SK-N-SH treated with all-trans-retinoic acid at 6 μM for 48 hours (cell line): ENCODE measurements at regions not wholly inside any gene's neighbourhood (a gene's known extent, or its start where the extent isn't known, plus 50 kb on each side); places are given as distances from the start of the nearest gene placed in this dataset.

Experiments
- ARNTL ChIP-seq: fragments of 450-650 bp; formaldehyde crosslinking; IDR thresholded peaks from 2 replicates; pipeline ENCODE4 v1.5.0; 2020; ENCODE audit warnings: low read depth, mild to moderate bottlenecking, moderate library complexity, borderline replicate concordance
- BACH2 ChIP-seq: fragments of 250-450 bp; sonication (Bioruptor Pico); IDR thresholded peaks from 2 replicates; pipeline ENCODE4 v1.9.0; 2021; ENCODE audit warnings: mild to moderate bottlenecking, borderline replicate concordance
- GLIS3 ChIP-seq: fragments of 250-450 bp; sonication (Bioruptor Pico); IDR thresholded peaks from 2 replicates; pipeline ENCODE4 v1.5.0; 2020; ENCODE audit warnings: mild to moderate bottlenecking, moderate library complexity
- OSR1 ChIP-seq: fragments of 250-450 bp; sonication (Bioruptor Pico); IDR thresholded peaks from 2 replicates; pipeline ENCODE4 v1.8.0; 2022; ENCODE audit warnings: moderate library complexity, mild to moderate bottlenecking, inconsistent platforms
- RARB ChIP-seq: fragments of 250-450 bp; sonication (Bioruptor Pico); IDR thresholded peaks from 2 replicates; pipeline ENCODE4 v1.8.0; 2021; ENCODE audit warnings: mild to moderate bottlenecking, moderate library complexity
- SNAI2 ChIP-seq: fragments of 250-450 bp; sonication (Bioruptor Pico); IDR thresholded peaks from 2 replicates; pipeline ENCODE4 v1.5.0; 2020; ENCODE audit warnings: mild to moderate bottlenecking, moderate library complexity
- TCF4 ChIP-seq: fragments of 250-450 bp; sonication (Bioruptor Pico); IDR thresholded peaks from 2 replicates; pipeline ENCODE4 v1.8.0; 2021; ENCODE audit warnings: mild to moderate bottlenecking, moderate library complexity, borderline replicate concordance
- TOX ChIP-seq: fragments of 250-450 bp; sonication (Bioruptor Pico); IDR thresholded peaks from 2 replicates; pipeline ENCODE4 v1.8.0; 2021; ENCODE audit warnings: mild to moderate bottlenecking, moderate library complexity, borderline replicate concordance
- ZFP30 ChIP-seq: fragments of 450-650 bp; formaldehyde crosslinking; IDR thresholded peaks from 2 replicates; pipeline ENCODE4 v1.5.0; 2022; ENCODE audit warnings: mild to moderate bottlenecking, moderate library complexity
- ZNF70 ChIP-seq: fragments of 450-650 bp; formaldehyde crosslinking; IDR thresholded peaks from 2 replicates; pipeline ENCODE4 v1.5.0; 2020; ENCODE audit warnings: mild to moderate bottlenecking, moderate library complexity
- ZNF8 ChIP-seq: fragments of 450-650 bp; formaldehyde crosslinking; IDR thresholded peaks from 2 replicates; pipeline ENCODE4 v1.5.0; 2020; ENCODE audit warnings: mild to moderate bottlenecking, moderate library complexity
- TF ChIP-seq, protein P1 (sequence below): fragments of 250-450 bp; sonication (Bioruptor Pico); IDR thresholded peaks from 2 replicates; pipeline ENCODE4 v1.8.0; 2020; ENCODE audit warnings: mild to moderate bottlenecking, moderate library complexity, borderline replicate concordance
- TF ChIP-seq, protein P2 (sequence below): fragments of 250-450 bp; sonication (Bioruptor Pico); IDR thresholded peaks from 2 replicates; pipeline ENCODE4 v1.8.0; 2021; ENCODE audit warnings: low read depth, mild to moderate bottlenecking, moderate library complexity, borderline replicate concordance
- TF ChIP-seq, protein P3 (sequence below): fragments of 250-450 bp; sonication (Bioruptor Pico); IDR thresholded peaks from 2 replicates; pipeline ENCODE4 v1.5.0; 2020; ENCODE audit warnings: mild to moderate bottlenecking, moderate library complexity

GRCh38 chr16:65497571-65497970 is 375.7 kb upstream of the CDH11 start:
- TF ChIP-seq OSR1 (CRISPR knock-in tag) (no peak), SNAI2 (CRISPR knock-in tag) (no peak), TOX (no peak), TCF4 (no peak), ZNF70 (no peak), ZNF8 (no peak), ARNTL (CRISPR knock-in tag) (no peak), GLIS3 (CRISPR knock-in tag) (no peak), RARB (CRISPR knock-in tag) (no peak), BACH2 (CRISPR knock-in tag) (no peak), ZFP30 (no peak)
- TF ChIP-seq, protein P1, sequence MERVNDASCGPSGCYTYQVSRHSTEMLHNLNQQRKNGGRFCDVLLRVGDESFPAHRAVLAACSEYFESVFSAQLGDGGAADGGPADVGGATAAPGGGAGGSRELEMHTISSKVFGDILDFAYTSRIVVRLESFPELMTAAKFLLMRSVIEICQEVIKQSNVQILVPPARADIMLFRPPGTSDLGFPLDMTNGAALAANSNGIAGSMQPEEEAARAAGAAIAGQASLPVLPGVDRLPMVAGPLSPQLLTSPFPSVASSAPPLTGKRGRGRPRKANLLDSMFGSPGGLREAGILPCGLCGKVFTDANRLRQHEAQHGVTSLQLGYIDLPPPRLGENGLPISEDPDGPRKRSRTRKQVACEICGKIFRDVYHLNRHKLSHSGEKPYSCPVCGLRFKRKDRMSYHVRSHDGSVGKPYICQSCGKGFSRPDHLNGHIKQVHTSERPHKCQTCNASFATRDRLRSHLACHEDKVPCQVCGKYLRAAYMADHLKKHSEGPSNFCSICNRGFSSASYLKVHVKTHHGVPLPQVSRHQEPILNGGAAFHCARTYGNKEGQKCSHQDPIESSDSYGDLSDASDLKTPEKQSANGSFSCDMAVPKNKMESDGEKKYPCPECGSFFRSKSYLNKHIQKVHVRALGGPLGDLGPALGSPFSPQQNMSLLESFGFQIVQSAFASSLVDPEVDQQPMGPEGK, result no peak
- TF ChIP-seq, protein P2, sequence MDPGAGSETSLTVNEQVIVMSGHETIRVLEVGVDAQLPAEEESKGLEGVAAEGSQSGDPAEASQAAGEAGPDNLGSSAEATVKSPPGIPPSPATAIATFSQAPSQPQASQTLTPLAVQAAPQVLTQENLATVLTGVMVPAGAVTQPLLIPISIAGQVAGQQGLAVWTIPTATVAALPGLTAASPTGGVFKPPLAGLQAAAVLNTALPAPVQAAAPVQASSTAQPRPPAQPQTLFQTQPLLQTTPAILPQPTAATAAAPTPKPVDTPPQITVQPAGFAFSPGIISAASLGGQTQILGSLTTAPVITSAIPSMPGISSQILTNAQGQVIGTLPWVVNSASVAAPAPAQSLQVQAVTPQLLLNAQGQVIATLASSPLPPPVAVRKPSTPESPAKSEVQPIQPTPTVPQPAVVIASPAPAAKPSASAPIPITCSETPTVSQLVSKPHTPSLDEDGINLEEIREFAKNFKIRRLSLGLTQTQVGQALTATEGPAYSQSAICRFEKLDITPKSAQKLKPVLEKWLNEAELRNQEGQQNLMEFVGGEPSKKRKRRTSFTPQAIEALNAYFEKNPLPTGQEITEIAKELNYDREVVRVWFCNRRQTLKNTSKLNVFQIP (CRISPR knock-in tag), result no peak
- TF ChIP-seq, protein P3, sequence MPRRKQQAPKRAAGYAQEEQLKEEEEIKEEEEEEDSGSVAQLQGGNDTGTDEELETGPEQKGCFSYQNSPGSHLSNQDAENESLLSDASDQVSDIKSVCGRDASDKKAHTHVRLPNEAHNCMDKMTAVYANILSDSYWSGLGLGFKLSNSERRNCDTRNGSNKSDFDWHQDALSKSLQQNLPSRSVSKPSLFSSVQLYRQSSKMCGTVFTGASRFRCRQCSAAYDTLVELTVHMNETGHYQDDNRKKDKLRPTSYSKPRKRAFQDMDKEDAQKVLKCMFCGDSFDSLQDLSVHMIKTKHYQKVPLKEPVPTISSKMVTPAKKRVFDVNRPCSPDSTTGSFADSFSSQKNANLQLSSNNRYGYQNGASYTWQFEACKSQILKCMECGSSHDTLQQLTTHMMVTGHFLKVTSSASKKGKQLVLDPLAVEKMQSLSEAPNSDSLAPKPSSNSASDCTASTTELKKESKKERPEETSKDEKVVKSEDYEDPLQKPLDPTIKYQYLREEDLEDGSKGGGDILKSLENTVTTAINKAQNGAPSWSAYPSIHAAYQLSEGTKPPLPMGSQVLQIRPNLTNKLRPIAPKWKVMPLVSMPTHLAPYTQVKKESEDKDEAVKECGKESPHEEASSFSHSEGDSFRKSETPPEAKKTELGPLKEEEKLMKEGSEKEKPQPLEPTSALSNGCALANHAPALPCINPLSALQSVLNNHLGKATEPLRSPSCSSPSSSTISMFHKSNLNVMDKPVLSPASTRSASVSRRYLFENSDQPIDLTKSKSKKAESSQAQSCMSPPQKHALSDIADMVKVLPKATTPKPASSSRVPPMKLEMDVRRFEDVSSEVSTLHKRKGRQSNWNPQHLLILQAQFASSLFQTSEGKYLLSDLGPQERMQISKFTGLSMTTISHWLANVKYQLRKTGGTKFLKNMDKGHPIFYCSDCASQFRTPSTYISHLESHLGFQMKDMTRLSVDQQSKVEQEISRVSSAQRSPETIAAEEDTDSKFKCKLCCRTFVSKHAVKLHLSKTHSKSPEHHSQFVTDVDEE (CRISPR knock-in tag), result no peak
